ENCODE measurements at regions not wholly inside any gene's neighbourhood (a gene's known extent, or its start where the extent isn't known, plus 50 kb on each side); places are given as distances from the start of the nearest gene placed in this dataset.

DNA sequence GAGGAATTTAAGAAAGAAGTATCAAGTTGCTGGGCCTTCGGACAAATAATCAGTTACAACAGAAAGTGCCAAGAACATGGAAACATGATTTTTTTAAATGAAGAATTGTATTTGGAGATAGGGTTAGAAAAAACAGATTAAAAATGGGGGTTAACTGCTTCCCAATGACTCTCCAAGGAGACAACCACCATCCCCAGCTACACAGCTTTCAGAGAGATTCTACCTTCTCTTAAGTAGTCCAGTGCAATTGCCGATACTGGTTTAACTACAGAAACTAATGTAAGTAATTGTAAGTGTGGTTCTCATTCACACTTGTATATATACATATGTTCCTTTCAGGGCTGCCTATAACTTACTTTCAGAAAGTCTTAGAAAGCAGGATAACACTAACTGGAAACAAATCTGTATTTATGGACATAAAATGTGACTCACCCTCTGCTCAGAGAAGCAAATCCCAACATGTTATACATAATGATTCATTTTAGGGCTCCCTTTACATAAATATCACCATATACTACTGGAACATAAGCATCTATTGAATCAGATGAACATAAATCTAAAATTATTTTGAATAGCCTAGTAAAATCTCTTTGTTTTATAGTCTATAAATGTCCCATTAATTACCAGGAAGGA lies 248.9 kb upstream of the UGT8 start:
- TF ChIP-seq CTCF (IDR thresholded peaks at IDR 0.05) (no peak), POLR2A (IDR thresholded peaks at IDR 0.05) (no peak)

All from esophagus squamous epithelium (tissue), 4 donors.